BLaER1 (cell line): ENCODE measurements at regions not wholly inside any gene's neighbourhood (a gene's known extent, or its start where the extent isn't known, plus 50 kb on each side); places are given as distances from the start of the nearest gene placed in this dataset.

Experiments used
- H3K27ac ChIP-seq: shearing (Covaris generic); formaldehyde crosslinking; 2 replicates; pipeline ENCODE4 v1.8.1; 2022
- H3K27me3 ChIP-seq: shearing (Covaris generic); formaldehyde crosslinking; 2 replicates; pipeline ENCODE4 v1.8.1; 2022
- H3K36me3 ChIP-seq: shearing (Covaris generic); formaldehyde crosslinking; 2 replicates; pipeline ENCODE4 v1.8.1; 2022
- H3K4me1 ChIP-seq: shearing (Covaris generic); formaldehyde crosslinking; 2 replicates; pipeline ENCODE4 v1.8.1; 2022
- H3K4me2 ChIP-seq: shearing (Covaris generic); formaldehyde crosslinking; 2 replicates; pipeline ENCODE4 v1.8.1; 2022
- H3K4me3 ChIP-seq: shearing (Covaris generic); formaldehyde crosslinking; 2 replicates; pipeline ENCODE4 v1.8.1; 2022
- H3K9ac ChIP-seq: shearing (Covaris generic); formaldehyde crosslinking; 2 replicates; pipeline ENCODE4 v1.8.1; 2022
- H3K9me3 ChIP-seq: shearing (Covaris generic); formaldehyde crosslinking; 2 replicates; pipeline ENCODE4 v1.8.1; 2022
- H4K20me1 ChIP-seq: shearing (Covaris generic); formaldehyde crosslinking; 2 replicates; pipeline ENCODE4 v1.8.1; 2022
- Cebpa-rat ChIP-seq: shearing (Covaris generic); IDR thresholded peaks from 2 replicates; pipeline ENCODE4 v1.8.1; 2022

DNA sequence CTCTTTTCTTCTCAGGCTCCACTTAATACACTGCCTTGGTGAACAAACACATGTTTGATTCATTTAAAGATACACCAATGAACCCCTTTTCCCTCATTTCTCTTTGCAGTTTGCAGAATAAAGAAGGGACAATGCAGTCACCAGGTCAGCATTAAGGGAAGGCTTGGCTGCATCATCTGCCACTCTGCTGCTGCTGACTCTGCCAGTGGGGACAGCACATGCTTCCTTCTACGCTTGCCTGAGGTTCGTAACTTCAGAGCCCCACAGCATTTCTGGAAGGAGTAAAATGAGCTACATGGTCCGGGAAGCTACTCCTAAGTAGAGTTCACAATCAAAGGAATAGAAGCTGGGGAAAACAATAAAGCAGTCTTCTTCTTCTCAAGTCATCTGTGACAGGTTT, 178.9 kb upstream of the GATB start:
- Histone ChIP-seq H3K4me2 (no peak overlapping the region), H3K27me3 (no peaks in the 10 kb centered on the region), H4K20me1 (no peaks in the 10 kb centered on the region), H3K4me3 (no peak overlapping the region), H3K4me1 (no peaks in the 10 kb centered on the region), H3K9me3 (peaks cover 13% of the 10 kb centered on the region; the same call in 1 of the 2 replicates), H3K9ac (no peak overlapping the region), H3K27ac (no peak overlapping the region), H3K36me3 (no peaks in the 10 kb centered on the region)
- TF ChIP-seq Cebpa-rat: no peak

DNA sequence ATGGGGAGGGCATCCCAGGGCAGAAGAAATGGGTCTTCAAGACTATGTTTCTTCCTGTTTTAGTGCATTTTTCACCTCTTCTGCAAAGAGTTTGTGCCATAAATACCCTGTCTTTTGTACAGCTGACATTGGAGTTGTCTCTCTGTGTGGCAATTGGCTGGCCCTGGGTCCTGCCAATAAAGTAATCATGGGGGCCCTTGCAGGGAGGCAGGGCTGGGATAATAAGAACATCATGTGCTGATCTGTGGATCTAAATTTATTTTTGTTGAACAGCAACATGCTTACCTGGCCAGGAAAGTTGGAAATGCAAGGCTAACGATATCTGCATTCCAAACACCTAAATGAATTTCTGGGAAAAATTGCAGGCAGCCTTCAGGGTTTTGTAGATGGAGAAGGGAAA, 174.6 kb upstream of the GATB start:
- H3K27me3 ChIP-seq: no peaks in the 10 kb centered on the region
- H3K36me3 ChIP-seq: no peaks in the 10 kb centered on the region
- H3K4me3 ChIP-seq: no peak overlapping the region
- no peak for TF ChIP-seq Cebpa-rat
- no peaks in the 10 kb centered on the region for H3K9me3 ChIP-seq
- no peak overlapping the region for H3K9ac ChIP-seq
- no peak overlapping the region for H3K27ac ChIP-seq
- no peak overlapping the region for H3K4me2 ChIP-seq
- H4K20me1 ChIP-seq: no peaks in the 10 kb centered on the region
- H3K4me1 ChIP-seq: peaks cover 6% of the 10 kb centered on the region

DNA sequence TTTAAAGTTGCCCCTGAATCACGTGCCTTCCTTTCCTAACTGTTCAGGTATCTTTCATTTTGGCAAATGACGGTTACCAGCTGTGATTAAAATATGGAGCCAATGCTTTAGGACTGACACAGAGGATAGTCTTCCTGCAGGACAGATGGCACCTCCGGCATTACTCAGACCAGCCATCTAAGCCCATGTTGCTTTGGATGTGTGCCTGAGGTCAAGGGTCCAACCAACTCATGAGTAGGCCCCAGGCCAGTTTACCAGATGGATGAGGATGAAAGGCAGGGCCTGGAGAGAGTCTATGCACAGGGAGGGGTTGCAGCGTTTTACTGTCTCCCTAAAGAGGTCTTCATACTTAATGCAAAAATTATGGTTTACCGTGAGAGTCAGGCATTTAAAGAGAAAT, 174.0 kb upstream of the GATB start:
- no peak overlapping the region for H3K9ac ChIP-seq
- H3K4me1 ChIP-seq: peaks cover 10% of the 10 kb centered on the region
- no peaks in the 10 kb centered on the region for H3K36me3 ChIP-seq
- no peak overlapping the region for H3K4me3 ChIP-seq
- TF ChIP-seq Cebpa-rat: no peak
- no peak overlapping the region for H3K4me2 ChIP-seq
- no peaks in the 10 kb centered on the region for H3K27me3 ChIP-seq
- no peaks in the 10 kb centered on the region for H3K9me3 ChIP-seq
- no peaks in the 10 kb centered on the region for H4K20me1 ChIP-seq
- no peak overlapping the region for H3K27ac ChIP-seq

DNA sequence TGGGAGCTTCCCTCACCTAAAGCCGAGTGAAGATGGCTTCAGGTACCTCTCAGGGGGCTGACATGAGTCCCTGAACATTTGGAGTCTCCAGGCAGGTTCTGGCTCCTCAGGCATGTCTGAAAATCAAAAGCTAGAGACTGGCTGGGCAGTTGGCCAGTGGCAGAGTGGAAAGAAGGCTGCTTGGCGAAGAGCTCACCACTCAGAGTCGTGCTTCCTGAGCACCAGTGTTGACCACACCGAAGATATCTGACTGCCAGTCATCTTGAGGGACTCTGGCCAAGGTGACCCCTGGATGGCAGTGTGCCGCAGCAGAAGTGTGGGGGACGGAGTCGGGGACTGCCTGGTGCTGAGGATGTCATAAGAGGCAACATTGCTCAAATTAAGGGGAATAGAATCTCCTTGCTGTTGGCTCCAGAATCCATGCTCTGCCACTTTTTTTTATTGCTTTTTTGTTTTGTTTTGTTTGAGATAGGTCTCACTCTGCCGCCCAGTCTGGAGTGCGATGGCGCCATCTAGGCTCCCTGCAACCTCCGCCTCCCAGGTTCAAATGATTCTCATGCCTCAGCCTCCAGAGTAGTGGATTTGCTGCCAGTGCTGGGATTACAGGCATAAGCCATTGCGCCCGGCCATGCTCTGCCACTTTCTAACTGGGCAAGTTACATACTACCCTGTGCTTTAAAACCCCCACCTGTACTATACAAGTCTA, 172.5 kb upstream of the GATB start:
- TF ChIP-seq Cebpa-rat: no peak
- no peaks in the 10 kb centered on the region for H3K9me3 ChIP-seq
- no peaks in the 10 kb centered on the region for H3K27me3 ChIP-seq

DNA sequence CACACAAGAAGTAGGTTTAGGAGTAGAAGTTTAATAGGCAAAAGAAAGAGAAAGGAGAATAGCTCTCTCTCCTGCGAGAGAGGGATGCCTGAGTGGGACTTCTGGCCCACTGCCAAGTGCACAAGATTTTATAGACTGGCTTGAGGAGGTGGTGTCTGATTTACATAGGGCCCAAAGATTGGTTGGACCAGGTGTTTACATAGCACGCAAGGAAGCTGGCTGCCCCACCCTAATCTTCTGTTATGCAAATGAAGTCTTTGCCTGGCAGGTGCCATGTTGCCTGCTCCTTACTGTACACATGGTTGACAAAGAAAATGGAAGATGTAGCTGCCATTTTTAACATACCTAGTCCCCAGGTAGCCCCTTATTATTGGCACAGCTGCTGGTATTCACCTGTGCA, 170.8 kb upstream of the GATB start:
- H3K27me3 ChIP-seq: no peaks in the 10 kb centered on the region
- H3K4me2 ChIP-seq: no peak overlapping the region
- TF ChIP-seq Cebpa-rat: no peak
- no peak overlapping the region for H3K27ac ChIP-seq
- no peaks in the 10 kb centered on the region for H4K20me1 ChIP-seq
- peaks cover 10% of the 10 kb centered on the region for H3K4me1 ChIP-seq
- no peak overlapping the region for H3K4me3 ChIP-seq
- no peaks in the 10 kb centered on the region for H3K36me3 ChIP-seq
- H3K9ac ChIP-seq: no peak overlapping the region
- no peaks in the 10 kb centered on the region for H3K9me3 ChIP-seq

More for the DNA sequence above, 172.5 kb upstream of the GATB start:
- no peak overlapping the region for H3K27ac ChIP-seq
- H3K4me1 ChIP-seq: peaks cover 10% of the 10 kb centered on the region
- no peak overlapping the region for H3K4me3 ChIP-seq
- H4K20me1 ChIP-seq: no peaks in the 10 kb centered on the region
- no peak overlapping the region for H3K4me2 ChIP-seq
- H3K36me3 ChIP-seq: no peaks in the 10 kb centered on the region
- H3K9ac ChIP-seq: no peak overlapping the region

DNA sequence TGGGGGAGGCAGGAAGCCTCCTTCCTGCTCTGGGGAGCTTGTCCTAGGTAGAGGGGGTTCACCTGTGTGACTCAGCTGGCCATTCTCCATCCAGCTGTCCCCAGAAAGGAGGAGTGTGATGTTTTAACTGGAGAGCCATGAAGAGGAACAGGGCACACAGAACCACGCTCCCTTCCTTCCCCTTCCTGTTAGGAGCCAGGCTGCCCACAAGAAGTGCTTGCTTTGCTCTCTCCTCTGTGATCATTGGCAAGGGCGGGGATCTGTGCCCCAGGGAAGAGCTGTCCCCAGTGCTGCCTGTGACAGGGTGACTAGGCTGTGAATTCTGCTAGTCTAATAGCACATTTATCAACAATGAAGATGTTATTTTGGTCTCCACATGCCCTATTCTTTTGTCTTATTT, 169.6 kb upstream of the GATB start:
- Histone ChIP-seq H3K27ac (no peak overlapping the region), H4K20me1 (no peaks in the 10 kb centered on the region), H3K36me3 (no peaks in the 10 kb centered on the region), H3K9me3 (no peaks in the 10 kb centered on the region), H3K4me3 (no peak overlapping the region), H3K4me2 (peak overlapping the region; percentile 31), H3K27me3 (no peaks in the 10 kb centered on the region), H3K9ac (no peak overlapping the region), H3K4me1 (peaks cover 10% of the 10 kb centered on the region)
- no peak for TF ChIP-seq Cebpa-rat

DNA sequence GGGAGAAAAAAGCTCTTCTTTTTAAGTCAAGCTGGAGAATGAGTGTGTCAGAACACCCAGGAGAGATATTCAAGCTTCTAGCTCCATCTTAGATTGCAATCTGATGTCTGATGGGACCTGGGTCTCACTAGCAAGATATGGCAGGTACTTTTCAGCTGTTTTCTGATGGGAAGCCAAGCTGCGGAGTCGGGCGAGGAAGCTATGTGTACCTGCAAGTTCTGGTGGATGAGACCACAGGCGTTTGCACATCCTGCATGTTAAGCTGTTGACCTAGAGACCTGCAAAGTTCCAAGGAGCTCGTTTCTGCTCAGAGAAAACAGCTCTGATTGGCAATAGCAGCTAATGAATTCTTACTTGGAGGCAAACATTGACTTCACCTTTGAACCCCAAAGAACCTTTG, 167.3 kb upstream of the GATB start:
- H3K9me3 ChIP-seq: no peaks in the 10 kb centered on the region
- no peaks in the 10 kb centered on the region for H4K20me1 ChIP-seq
- no peaks in the 10 kb centered on the region for H3K36me3 ChIP-seq
- TF ChIP-seq Cebpa-rat: no peak
- H3K4me2 ChIP-seq: no peak overlapping the region
- H3K9ac ChIP-seq: no peak overlapping the region
- no peak overlapping the region for H3K27ac ChIP-seq
- peaks cover 10% of the 10 kb centered on the region for H3K4me1 ChIP-seq
- H3K27me3 ChIP-seq: no peaks in the 10 kb centered on the region
- H3K4me3 ChIP-seq: no peak overlapping the region

DNA sequence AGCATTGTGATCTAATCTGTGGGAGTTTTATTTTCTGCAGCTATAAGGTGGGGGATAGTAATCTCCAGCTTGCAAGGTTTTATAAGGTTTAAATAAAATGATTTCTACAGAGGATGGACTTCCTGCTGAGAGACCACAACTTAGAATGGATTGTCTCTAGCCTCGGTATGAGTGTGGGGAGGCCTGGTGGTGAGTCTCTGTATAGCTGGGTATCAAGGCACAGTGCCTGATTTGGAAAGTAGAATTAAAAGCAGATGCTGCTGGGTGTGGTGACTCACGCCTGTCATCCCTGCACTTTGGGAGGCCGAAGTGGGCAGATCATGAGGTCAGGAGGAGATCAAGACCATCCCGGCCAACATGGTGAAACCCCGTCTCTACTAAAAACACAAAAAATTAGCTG, 162.0 kb upstream of the GATB start:
- H3K27ac ChIP-seq: no peak overlapping the region
- H3K27me3 ChIP-seq: no peaks in the 10 kb centered on the region
- no peaks in the 10 kb centered on the region for H3K9me3 ChIP-seq
- no peaks in the 10 kb centered on the region for H3K36me3 ChIP-seq
- no peak overlapping the region for H3K4me2 ChIP-seq
- no peaks in the 10 kb centered on the region for H4K20me1 ChIP-seq
- no peak for TF ChIP-seq Cebpa-rat
- no peak overlapping the region for H3K4me3 ChIP-seq
- H3K4me1 ChIP-seq: no peaks in the 10 kb centered on the region
- no peak overlapping the region for H3K9ac ChIP-seq

DNA sequence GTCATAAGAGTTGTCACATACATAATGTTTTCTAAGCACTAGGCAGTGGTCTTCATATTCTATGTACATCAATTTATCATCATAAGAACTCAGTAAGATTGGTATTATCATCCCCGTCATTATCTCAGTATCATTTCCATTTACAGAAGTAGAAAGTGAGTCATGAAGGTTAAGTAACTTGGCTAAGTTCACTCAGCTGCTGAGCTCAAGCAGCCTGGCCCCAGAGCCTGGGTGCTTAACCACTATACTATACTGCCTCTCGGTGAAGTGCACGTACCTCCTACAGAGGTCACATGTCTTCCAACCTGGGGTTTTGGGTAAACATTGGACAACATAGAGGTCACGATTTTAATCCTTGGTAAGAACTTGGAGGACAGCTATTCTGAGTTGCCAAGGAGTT, 161.5 kb upstream of the GATB start:
- no peak overlapping the region for H3K27ac ChIP-seq
- H3K4me1 ChIP-seq: no peaks in the 10 kb centered on the region
- H4K20me1 ChIP-seq: no peaks in the 10 kb centered on the region
- no peak for TF ChIP-seq Cebpa-rat
- H3K9ac ChIP-seq: no peak overlapping the region
- H3K9me3 ChIP-seq: no peaks in the 10 kb centered on the region
- H3K27me3 ChIP-seq: no peaks in the 10 kb centered on the region
- no peak overlapping the region for H3K4me3 ChIP-seq
- H3K4me2 ChIP-seq: no peak overlapping the region
- H3K36me3 ChIP-seq: no peaks in the 10 kb centered on the region

DNA sequence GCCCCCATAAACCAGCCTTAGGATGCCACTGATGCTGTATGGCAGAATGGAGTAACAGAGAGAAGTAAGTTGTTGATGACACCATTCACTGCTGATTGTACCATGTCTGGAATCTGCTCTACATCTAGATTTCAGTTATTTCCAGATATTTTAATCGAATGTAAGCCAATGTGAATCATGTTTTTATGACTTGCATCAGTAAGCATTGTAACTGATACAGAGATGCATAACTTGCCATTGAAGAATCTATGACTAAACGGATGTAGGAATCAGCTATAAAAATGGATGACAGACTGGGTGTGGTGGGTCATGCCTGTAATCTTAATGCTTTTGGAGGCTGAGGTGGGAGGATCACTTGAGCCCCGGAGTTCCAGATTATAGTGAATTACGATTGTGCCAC, 161.0 kb upstream of the GATB start:
- Histone ChIP-seq H3K4me1 (no peaks in the 10 kb centered on the region), H4K20me1 (no peaks in the 10 kb centered on the region), H3K27me3 (no peaks in the 10 kb centered on the region), H3K4me2 (no peak overlapping the region), H3K4me3 (no peak overlapping the region), H3K9me3 (no peaks in the 10 kb centered on the region), H3K9ac (no peak overlapping the region), H3K36me3 (no peaks in the 10 kb centered on the region), H3K27ac (no peak overlapping the region)
- TF ChIP-seq Cebpa-rat: no peak

DNA sequence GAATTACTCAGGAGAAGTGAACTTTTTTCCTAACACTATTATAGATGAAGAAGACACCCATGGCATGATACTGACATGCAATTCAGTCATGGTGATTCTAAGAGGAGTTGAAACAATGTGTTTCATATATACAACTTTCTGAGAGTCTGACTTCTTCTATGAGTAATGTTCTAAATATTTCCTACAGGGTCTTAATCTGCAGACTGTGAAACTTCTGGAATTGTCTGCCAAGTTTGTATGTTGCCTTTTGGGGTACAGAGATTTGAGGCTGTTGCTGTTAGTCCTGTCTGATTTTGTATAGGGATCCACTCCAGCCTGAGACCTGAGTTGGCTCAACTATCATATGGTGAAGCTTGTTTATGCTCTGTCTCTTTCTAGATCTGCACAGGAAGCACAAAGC, 160.6 kb upstream of the GATB start:
- no peak overlapping the region for H3K27ac ChIP-seq
- no peaks in the 10 kb centered on the region for H3K27me3 ChIP-seq
- no peak for TF ChIP-seq Cebpa-rat
- H4K20me1 ChIP-seq: no peaks in the 10 kb centered on the region
- no peaks in the 10 kb centered on the region for H3K9me3 ChIP-seq
- no peak overlapping the region for H3K4me2 ChIP-seq
- no peak overlapping the region for H3K4me3 ChIP-seq
- H3K4me1 ChIP-seq: no peaks in the 10 kb centered on the region
- no peaks in the 10 kb centered on the region for H3K36me3 ChIP-seq
- H3K9ac ChIP-seq: no peak overlapping the region
